ENCODE measurements at regions not wholly inside any gene's neighbourhood (a gene's known extent, or its start where the extent isn't known, plus 50 kb on each side); places are given as distances from the start of the nearest gene placed in this dataset.

DNA sequence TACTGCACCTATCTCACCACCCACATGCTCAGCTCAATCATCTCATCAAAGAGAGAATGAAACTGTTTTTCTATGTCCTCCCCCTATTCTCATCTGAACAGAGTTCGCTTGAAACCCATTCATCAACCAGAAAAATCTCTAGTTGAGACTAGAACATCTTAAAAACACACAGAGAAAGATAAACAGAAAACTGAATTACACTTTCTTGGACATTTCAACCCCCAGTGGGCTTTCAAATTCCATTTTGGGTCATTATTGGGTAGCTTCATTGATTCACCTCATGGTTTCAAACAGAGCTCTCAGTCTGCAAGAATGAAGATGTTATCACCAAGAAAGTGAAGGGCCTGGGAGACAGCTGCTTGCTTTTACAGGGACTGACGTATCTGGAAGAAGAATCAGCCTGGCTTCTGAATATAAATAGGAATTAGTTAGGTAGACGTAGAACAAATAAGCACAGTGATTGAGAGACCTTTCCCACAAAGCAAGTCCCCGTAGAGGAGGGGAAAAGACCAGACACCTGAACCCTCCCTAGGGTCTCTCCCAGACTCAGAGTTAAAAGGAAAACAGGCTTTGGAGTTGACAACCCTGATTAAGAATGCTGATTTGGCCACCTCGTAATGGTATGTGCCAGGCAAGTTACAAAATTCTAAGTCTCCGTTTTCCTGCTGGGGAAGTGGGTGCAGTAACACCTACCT, 155.7 kb downstream of the BBOX1 start:
- TF ChIP-seq, protein P1, sequence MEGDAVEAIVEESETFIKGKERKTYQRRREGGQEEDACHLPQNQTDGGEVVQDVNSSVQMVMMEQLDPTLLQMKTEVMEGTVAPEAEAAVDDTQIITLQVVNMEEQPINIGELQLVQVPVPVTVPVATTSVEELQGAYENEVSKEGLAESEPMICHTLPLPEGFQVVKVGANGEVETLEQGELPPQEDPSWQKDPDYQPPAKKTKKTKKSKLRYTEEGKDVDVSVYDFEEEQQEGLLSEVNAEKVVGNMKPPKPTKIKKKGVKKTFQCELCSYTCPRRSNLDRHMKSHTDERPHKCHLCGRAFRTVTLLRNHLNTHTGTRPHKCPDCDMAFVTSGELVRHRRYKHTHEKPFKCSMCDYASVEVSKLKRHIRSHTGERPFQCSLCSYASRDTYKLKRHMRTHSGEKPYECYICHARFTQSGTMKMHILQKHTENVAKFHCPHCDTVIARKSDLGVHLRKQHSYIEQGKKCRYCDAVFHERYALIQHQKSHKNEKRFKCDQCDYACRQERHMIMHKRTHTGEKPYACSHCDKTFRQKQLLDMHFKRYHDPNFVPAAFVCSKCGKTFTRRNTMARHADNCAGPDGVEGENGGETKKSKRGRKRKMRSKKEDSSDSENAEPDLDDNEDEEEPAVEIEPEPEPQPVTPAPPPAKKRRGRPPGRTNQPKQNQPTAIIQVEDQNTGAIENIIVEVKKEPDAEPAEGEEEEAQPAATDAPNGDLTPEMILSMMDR (IDR thresholded peaks at IDR 0.05): no peak
- TF ChIP-seq POLR2A (IDR thresholded peaks at IDR 0.05): no peak
